ENCODE measurements at regions not wholly inside any gene's neighbourhood (a gene's known extent, or its start where the extent isn't known, plus 50 kb on each side); places are given as distances from the start of the nearest gene placed in this dataset.

- TF ChIP-seq IRF9 (tag; IDR thresholded peaks at IDR 0.05) (no peak), ZNF518B (CRISPR knock-in tag; IDR thresholded peaks at IDR 0.05) (no peak), ZNF146 (CRISPR knock-in tag; IDR thresholded peaks at IDR 0.05; ENCODE audit: unreplicated experiment) (no peak), DMBX1 (CRISPR knock-in tag; IDR thresholded peaks at IDR 0.05; ENCODE audit: borderline replicate concordance) (no peak), CREB3 (tag; conservative IDR thresholded peaks at IDR 0.05; ENCODE audit: low read depth) (no peak), FOXP4 (CRISPR knock-in tag; IDR thresholded peaks at IDR 0.05; ENCODE audit: borderline replicate concordance) (no peak)
Measured at GRCh38 chr13:109938255-109938936, 152.0 kb upstream of the IRS2 start (continued).
